CD4-positive, alpha-beta T cell treated with Interleukin-4 for 4 hours (primary cell): ENCODE measurements at regions not wholly inside any gene's neighbourhood (a gene's known extent, or its start where the extent isn't known, plus 50 kb on each side); places are given as distances from the start of the nearest gene placed in this dataset.

ENCODE experiments used
- DNase-seq: peaks from one replicate; pipeline ENCODE4 v3.0.0-alpha.2; 2020

- no peak for DNase-seq
Measured at GRCh38 chr7:116083796-116084195, 53.2 kb upstream of the TFEC start.

GRCh38 chr7:116086547-116087045 is 56.0 kb upstream of the TFEC start:
- no peak for DNase-seq

DNA sequence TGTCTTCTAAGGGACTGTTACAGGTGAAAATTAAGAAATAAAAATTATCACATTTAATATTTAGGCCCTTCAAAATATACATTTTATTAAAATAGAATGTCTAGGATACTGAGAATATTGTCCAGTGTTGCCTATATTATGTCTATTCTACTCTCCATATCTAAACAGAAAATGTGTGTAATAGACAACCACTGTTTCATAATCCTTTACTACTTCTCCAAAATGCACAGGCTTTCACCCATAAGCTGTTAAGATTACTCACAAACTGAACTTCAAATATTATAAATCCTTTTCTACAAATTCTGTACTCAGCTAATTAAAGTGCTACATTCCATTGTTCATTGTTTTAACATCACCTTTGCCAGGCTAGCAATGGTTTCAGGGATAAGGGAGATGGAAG is 56.7 kb upstream of the TFEC start:
- DNase-seq, result no peak

DNA sequence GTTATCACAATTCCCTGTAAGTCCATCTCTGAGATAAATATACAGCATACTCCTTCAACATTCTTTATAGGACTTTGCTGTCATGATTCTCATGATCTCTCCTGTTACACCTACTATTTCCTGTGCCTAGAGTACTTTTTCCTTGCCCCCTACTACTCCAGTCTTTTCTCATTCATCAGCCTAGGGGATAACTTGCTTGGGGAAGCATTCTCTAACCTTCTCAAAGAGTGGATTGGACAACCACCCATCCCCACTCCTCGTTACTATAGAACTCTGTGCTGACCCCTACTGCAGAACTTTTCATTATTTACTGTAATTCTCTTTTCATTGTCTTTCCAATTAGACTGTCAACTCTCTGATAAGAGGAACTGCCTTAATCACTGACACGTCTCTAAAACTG is 57.4 kb upstream of the TFEC start:
- no peak for DNase-seq

- DNase-seq, result no peak
Measured at GRCh38 chr7:116089293-116089692, 58.7 kb upstream of the TFEC start.

- DNase-seq, result no peak
Measured at GRCh38 chr7:116093516-116094301, 63.1 kb upstream of the TFEC start.

DNA sequence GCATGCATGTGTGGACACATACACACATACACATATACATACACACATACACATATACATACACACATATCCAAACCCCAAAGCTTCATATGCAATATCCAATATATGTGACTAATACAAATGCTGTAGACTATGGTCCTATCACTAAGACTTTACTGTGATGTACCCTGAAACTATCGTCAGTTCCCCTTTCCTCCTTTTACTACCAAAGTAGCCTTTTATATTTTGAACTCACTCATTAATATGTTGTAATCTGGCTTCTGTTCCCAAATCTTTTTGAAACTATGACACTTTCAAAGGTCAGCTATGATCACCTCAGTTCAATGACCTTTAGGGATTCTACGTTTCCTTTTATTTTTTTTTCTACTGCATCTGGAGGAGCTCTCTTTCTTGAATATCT is 64.8 kb upstream of the TFEC start:
- no peak for DNase-seq

- DNase-seq, result no peak
Measured at GRCh38 chr7:116097365-116098009, 66.9 kb upstream of the TFEC start.

DNA sequence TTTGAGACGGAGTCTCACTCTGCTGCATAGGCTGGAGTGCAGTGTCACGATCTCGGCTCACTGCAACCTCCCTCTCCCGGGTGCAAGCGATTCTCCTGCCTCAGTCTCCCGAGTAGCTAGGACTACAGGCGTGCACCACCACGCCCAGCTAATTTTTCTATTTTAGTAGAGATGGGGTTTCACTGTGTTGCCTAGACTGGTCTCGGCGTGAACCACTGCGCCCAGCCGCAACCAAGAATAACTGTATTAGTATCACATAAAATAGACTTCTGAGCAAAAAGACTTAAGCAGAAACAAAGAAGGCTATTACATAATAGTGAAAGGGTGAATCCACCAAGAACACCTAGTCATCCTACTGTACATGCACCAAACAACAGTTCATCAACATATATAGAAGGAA is 67.6 kb upstream of the TFEC start:
- no peak for DNase-seq

DNA sequence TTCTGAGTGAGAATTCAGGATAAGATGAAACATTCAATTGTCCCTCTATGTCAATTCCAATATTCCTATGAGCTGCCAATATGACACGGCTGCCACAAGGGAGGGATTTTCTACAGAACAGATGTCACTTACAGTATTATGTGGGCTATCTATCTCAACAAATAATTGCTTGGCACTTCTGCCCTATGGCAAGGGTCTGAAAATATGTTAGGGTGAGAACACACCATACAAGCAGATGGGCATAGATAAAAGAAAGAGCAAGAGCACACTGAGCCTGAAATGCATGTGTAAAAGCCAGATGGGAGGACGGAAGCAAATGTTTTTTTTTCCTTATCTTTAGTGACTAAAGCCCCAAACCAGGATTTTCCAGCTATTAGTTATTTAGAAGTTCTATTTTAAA is 70.1 kb upstream of the TFEC start:
- no peak for DNase-seq

DNA sequence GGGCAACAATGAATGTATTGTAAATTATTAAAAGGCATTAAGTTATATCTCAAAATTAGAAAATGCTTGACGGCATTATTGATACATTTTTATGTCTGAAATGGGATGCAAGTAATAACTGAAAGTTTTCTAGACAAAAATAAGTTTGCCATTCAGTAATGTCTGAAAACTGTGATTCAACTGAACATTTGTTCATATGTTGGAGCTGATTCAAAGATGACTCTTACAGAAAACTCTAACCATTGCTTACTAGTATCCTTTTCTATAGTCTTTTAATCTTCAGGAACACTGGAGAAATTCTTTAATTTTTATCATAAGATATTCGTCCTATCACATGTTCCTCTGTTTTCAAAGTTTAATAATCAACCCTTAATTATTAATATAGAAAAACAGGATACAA is 71.1 kb upstream of the TFEC start:
- no peak for DNase-seq

DNA sequence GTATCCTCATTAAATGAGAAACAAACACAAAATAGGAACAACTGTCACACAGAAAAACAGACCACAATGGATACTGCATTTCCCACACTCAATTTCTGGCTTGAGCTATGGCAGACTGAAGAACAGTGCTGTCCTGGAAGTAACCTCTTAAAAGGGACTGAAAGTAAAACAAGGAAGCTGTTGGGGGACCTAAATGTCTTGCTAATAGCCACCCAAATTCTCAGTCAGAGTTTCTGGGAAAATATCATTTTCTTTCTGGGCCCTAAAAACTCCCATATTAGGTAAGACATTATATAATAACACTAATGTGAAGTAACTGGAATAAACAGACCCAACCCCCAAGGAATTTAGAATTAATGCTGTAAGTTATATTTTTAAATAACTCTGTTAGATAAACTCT is 80.9 kb upstream of the TFEC start:
- no peak for DNase-seq

DNA sequence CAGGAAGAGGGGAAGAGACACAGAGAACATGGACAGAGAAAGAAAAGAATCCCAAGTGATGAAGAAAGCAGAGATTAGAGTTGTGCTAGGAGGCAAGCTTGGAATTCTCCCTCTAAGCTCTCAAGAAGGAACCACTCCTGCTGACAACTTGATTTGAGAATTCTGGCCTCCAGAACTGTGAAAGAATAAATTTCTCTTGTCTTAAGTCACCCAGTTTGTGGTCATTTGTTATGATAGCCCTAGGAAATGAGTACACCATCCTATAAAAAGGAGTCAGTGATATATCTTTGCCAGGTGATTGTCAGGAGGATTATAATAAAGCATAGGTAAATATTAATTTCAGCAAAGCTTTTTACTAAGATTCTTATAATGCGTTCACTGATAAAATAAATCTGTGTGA is 82.7 kb upstream of the TFEC start:
- no peak for DNase-seq

- DNase-seq, result no peak
Measured at GRCh38 chr7:116120839-116121238, 89.5 kb upstream of the TES start.

- DNase-seq, result peak; percentile 15
Measured at GRCh38 chr7:116122972-116123595, 87.3 kb upstream of the TES start.

- DNase-seq, result no peak
Measured at GRCh38 chr7:116128139-116128538, 82.2 kb upstream of the TES start.

- DNase-seq, result no peak
Measured at GRCh38 chr7:116135306-116135705, 75.0 kb upstream of the TES start.

GRCh38 chr7:116138202-116138801 is 72.0 kb upstream of the TES start:
- peak; percentile 56 for DNase-seq

DNA sequence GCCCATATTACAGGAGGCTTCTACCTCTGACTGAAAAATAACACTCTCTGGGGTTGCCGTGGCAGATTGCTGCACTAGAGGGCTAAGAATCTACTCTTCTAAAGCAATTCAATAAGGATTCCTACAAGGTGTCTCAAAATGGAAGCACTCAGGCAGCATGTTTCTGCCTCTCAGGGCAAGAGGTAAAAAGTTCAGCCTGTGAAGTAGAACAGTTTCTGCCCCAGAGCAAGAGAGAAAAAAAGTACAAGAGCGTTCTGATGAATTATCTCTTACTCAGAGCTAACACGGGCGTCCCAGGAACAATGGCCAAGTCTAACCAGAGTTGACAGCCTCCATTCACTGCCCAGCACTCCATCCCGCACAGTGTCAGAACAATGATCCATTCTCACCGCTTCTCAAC is 71.3 kb upstream of the TES start:
- no peak for DNase-seq

DNA sequence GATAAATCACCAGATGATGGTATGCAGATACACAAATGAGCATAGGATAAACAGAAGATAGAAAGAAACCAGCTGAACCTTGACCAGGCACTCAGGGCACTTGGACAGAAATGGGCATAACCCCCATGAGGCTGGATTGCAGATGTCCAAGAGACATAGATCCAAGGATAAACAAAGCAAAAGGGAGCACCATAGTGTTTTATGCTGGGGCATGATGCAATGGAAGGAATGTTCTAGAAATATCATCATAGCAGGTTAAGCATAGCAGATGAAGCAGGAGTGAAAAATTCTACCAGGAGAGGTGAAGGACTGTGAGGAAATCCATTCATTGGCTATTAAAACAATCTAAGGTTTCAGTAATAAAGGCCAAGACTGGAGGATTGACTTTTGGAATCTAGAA is 70.5 kb upstream of the TES start:
- DNase-seq, result no peak

DNA sequence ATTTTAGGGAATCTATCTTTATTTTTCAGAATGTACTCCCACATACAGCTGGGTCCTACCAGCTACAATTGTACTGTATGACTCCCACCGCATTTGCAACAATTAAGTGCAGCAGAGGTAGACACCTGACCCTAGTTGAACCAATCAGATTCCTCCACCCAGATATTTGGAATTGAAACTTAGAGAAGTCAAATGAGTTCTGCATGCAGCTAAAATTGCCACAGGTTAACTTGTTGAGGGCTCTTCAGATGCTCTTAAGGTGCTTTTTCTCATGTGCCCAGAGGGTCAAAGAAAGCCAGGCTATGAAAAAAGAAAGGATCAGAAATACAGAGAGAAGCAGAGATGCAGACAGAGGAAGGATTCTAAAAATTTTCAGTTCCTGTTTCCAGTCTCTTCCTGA is 68.0 kb upstream of the TES start:
- DNase-seq, result no peak

DNA sequence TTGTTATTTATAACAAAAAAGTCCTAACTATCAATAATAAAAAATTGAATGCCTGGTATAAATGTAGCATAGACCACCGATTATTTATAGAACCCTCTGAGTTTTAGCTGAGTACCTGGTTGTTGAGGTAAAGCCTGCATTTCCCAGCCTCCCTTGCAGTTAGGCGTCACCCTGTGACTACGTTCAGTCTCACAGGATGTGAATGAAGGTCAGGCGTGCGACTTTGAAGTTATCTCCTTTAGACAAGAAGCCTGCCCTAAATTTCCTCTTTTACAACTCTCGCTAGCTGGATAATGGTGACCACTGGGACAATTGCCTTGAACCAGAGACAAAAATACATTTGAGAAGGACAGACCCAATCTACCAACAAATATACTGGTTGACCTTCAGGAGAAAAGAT is 67.5 kb upstream of the TES start:
- peak; percentile 14 for DNase-seq

- peak; percentile 6 for DNase-seq
Measured at GRCh38 chr7:116145245-116145852, 65.0 kb upstream of the TES start.
